Lung (tissue), 11 donors: ENCODE measurements at regions not wholly inside any gene's neighbourhood (a gene's known extent, or its start where the extent isn't known, plus 50 kb on each side); places are given as distances from the start of the nearest gene placed in this dataset.

Experiments
- ATAC-seq: fragments of 200-7000 bp; cut with Tn5 transposase; one replicate; pipeline ENCODE4 v1.9.1; 2020; ENCODE audit warnings: moderate number of reproducible peaks; ENCODE audit not compliant: insufficient read depth, low FRiP score
- DNase-seq, 3 donors: peaks; one replicate each; pipeline ENCODE4 v3.0.0-alpha.2; 2013 to 2017
- H3K27ac ChIP-seq, 2 donors: one replicate each; pipeline ENCODE4 v1.5.1; 2013; ENCODE audit warnings: mild to moderate bottlenecking in 2 of 2, moderate library complexity in 2 of 2, control low read depth in 1 of 2, inconsistent platforms in 1 of 2, low read depth in 1 of 2, low read length in 1 of 2
- H3K27me3 ChIP-seq, 3 donors: one replicate each; pipeline ENCODE4 v1.5.1; 2013; ENCODE audit warnings: low read length in 2 of 3; ENCODE audit not compliant: control insufficient read depth in 3 of 3, insufficient read depth in 3 of 3
- H3K36me3 ChIP-seq, 4 donors: one replicate each; pipeline ENCODE4 v1.5.1; 2013; ENCODE audit warnings: low read length in 4 of 4, mild to moderate bottlenecking in 1 of 4, moderate library complexity in 1 of 4; ENCODE audit not compliant: control insufficient read depth in 4 of 4, insufficient read depth in 4 of 4
- H3K4me1 ChIP-seq, 5 donors: one replicate each; pipeline ENCODE4 v1.5.1; 2013; ENCODE audit warnings: low read length in 5 of 5, mild to moderate bottlenecking in 2 of 5, moderate library complexity in 1 of 5; ENCODE audit not compliant: control insufficient read depth in 5 of 5, insufficient read depth in 5 of 5
- H3K4me3 ChIP-seq: one replicate; pipeline ENCODE4 v1.5.1; 2013; ENCODE audit warnings: mild to moderate bottlenecking, control low read depth, moderate library complexity
- H3K9ac ChIP-seq, 2 donors: one replicate each; pipeline ENCODE4 v1.5.1; 2013; ENCODE audit warnings: low read length in 2 of 2, control low read depth in 1 of 2; ENCODE audit not compliant: insufficient read depth in 1 of 2
- H3K9me3 ChIP-seq, 4 donors: one replicate each; pipeline ENCODE4 v1.5.1; 2013; ENCODE audit warnings: low read length in 3 of 4, mild to moderate bottlenecking in 1 of 4, moderate library complexity in 1 of 4; ENCODE audit not compliant: control insufficient read depth in 4 of 4, insufficient read depth in 3 of 4
- WGBS, 2 donors: extraction: QIAGEN DNeasy Blood & Tissue Kit; methylation state at CpG; one replicate each; pipeline ENCODE4 v1.1.7; 2013; 5-methylcytosine and 5-hydroxymethylcytosine counted together
- TF ChIP-seq, protein P1 (sequence below): IDR thresholded peaks from 2 replicates; pipeline ENCODE4 v1.5.1; 2012; ENCODE audit warnings: mild to moderate bottlenecking; ENCODE audit errors: control extremely low read depth, extremely low read depth
- donor health status: control.
- donor health status: control.
- donor health status: Bipolar disorder and iron deficiency.
- donor health status: healthy.
- donor health status: DM: yes; HTN: yes; CAD: no.

DNA sequence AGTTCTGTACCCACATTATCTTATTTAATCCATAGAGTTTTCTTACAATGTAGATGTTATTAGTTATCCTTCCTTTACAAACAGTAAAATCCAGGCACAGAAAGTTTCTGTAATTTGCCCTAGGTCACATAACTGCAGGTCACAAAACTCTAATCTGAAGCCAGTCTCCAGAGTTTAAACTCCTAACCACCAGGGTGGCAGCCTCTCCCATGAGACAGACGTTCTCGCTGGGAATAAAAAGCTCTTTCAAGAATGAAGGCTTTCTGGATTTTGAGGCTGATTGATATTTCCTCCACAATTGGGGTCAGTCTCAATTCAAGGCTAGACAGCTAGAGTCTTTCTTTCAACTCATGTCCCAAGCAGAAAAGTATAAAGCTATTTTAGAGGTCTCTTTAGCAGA is 95.8 kb upstream of the PLEKHG7 start:
- Histone ChIP-seq H3K27me3 (no peaks in the 10 kb centered on the region), H3K4me1 (peaks cover 0 to 16% (median 4%) of the 10 kb centered on the region in 5 donors), H3K36me3 (no peaks in the 10 kb centered on the region), H3K9me3 (no peaks in the 10 kb centered on the region), H3K4me3 (no peak overlapping the region), H3K27ac (no peak overlapping the region), H3K9ac (no peak overlapping the region)
- ATAC-seq (no peak), DNase-seq (no peak)
- 90% methylated on average over 2 of the region's 2 CpGs for WGBS, 2 donors
- TF ChIP-seq, protein P1, sequence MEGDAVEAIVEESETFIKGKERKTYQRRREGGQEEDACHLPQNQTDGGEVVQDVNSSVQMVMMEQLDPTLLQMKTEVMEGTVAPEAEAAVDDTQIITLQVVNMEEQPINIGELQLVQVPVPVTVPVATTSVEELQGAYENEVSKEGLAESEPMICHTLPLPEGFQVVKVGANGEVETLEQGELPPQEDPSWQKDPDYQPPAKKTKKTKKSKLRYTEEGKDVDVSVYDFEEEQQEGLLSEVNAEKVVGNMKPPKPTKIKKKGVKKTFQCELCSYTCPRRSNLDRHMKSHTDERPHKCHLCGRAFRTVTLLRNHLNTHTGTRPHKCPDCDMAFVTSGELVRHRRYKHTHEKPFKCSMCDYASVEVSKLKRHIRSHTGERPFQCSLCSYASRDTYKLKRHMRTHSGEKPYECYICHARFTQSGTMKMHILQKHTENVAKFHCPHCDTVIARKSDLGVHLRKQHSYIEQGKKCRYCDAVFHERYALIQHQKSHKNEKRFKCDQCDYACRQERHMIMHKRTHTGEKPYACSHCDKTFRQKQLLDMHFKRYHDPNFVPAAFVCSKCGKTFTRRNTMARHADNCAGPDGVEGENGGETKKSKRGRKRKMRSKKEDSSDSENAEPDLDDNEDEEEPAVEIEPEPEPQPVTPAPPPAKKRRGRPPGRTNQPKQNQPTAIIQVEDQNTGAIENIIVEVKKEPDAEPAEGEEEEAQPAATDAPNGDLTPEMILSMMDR: no peak

DNA sequence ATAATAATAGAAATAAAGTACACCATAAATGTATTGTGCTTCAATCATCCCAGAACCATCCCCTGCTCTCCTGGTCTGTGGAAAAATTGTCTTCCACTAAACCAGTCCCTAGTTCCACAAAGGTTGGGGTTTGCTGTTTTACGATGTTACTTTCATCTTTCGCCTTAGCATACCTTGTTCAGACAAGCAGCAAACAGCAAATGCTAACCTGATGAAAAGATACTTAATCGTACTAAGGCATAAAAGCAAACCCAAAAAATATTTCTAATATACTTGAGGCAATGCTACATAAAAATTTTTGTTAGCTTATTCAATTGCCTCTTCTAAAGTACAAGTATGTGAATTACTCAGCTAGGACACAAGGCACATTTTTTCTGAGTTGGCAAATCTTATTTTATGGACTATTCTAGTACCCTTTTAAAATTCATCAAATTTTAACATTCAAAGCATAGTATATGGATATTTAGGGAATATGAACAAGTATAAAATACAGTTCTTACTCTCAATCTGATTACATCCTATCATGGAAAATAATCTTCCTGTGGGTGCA is 97.1 kb upstream of the PLEKHG7 start:
- DNase-seq (no peak), ATAC-seq (no peak)
- Histone ChIP-seq H3K4me3 (no peak overlapping the region), H3K27ac (no peak overlapping the region), H3K27me3 (no peaks in the 10 kb centered on the region), H3K9ac (no peak overlapping the region), H3K9me3 (no peaks in the 10 kb centered on the region), H3K4me1 (peaks cover 0 to 16% (median 4%) of the 10 kb centered on the region in 5 donors), H3K36me3 (no peaks in the 10 kb centered on the region)
- TF ChIP-seq, protein P1: no peak
- 64 to 73% methylated on average over 3 of the region's 3 CpGs for WGBS, 2 donors

DNA sequence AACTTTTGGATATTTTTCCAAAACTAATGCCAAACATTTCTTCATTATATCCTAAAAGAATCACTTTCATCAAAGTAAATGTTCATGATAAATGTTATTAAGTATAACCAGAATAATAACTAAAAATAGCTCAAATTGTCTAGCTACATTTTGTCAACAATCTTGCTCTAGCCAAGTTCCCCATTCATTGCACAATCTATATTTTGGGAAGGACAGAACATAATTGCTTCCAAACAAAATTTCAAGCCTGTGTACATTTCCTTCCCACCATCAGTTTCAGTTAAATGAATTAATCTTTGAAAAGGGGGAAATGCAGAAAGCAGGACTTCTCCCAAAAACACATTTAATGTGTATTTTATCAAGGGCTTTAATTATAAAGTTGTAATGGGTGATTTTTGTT is 98.0 kb upstream of the PLEKHG7 start:
- H3K9ac ChIP-seq: no peak overlapping the region
- peaks cover 0 to 6% (median 3%) of the 10 kb centered on the region in 4 donors for H3K9me3 ChIP-seq
- H3K4me1 ChIP-seq: peaks cover 0 to 16% (median 4%) of the 10 kb centered on the region in 5 donors
- no peak overlapping the region for H3K27ac ChIP-seq
- no peaks in the 10 kb centered on the region for H3K36me3 ChIP-seq
- no peaks in the 10 kb centered on the region for H3K27me3 ChIP-seq
- DNase-seq (peak in 2 of 3 donors; percentile 76 to 92), ATAC-seq (no peak)
- TF ChIP-seq, protein P1: no peak
- no peak overlapping the region for H3K4me3 ChIP-seq
